Activated B cell treated with CpG ODN at 0.5 μM for 24 hours (primary cell): ENCODE measurements at regions not wholly inside any gene's neighbourhood (a gene's known extent, or its start where the extent isn't known, plus 50 kb on each side); places are given as distances from the start of the nearest gene placed in this dataset.

ENCODE experiments used
- ATAC-seq: fragments of 200-7000 bp; cut with Tn5 transposase; one replicate; pipeline ENCODE4 v1.10.0; 2021; ENCODE audit warnings: low read depth, mild to moderate bottlenecking, moderate library complexity
- CTCF ChIA-PET: fragments of 350-600 bp; sonication (Branson Sonifier 250); formaldehyde crosslinking; loops from one replicate; lab custom pipeline; 2021; ENCODE audit warnings: antibody characterized with exemption; lab: Charles Lee
- POLR2A ChIA-PET: fragments of 350-600 bp; sonication (Branson Sonifier 250); formaldehyde crosslinking; loops from one replicate; lab custom pipeline; 2021; ENCODE audit warnings: antibody characterized with exemption; lab: Charles Lee
- DNase-seq: peaks from one replicate; pipeline ENCODE4 v3.0.0; 2022
- H3K27ac Mint-ChIP-seq: one replicate; pipeline ENCODE4 v1.8.0; 2020; ENCODE audit warnings: mixed read lengths
- H3K27me3 Mint-ChIP-seq: one replicate; pipeline ENCODE4 v1.8.0; 2021; ENCODE audit warnings: mixed read lengths
- H3K36me3 Mint-ChIP-seq: one replicate; pipeline ENCODE4 v1.8.0; 2021; ENCODE audit warnings: low read depth, mixed read lengths
- H3K4me1 Mint-ChIP-seq: one replicate; pipeline ENCODE4 v1.8.0; 2021; ENCODE audit warnings: mixed read lengths
- H3K4me3 Mint-ChIP-seq: one replicate; pipeline ENCODE4 v1.8.0; 2020; ENCODE audit warnings: mild to moderate bottlenecking, mixed read lengths
- H3K9me3 Mint-ChIP-seq: one replicate; pipeline ENCODE4 v1.8.0; 2020; ENCODE audit warnings: mixed read lengths
- CTCF ChIP-seq: fragments of 200-600 bp; IDR thresholded peaks from one replicate; pipeline ENCODE4 v1.8.0; 2022; ENCODE audit warnings: antibody characterized with exemption, mild to moderate bottlenecking
- intact Hi-C: fragments of 100-400 bp; cut with micrococcal nuclease; formaldehyde crosslinking; loops from one replicate; pipeline ENCODE4 v1.15.1; 2024

- no peaks in the 10 kb centered on the region for H3K36me3 Mint-ChIP-seq
- CTCF ChIA-PET: no interaction called here
Observed at GRCh38 chr5:91730026-91730425, 346.9 kb upstream of the ARRDC3 start.

GRCh38 chr5:91727463-91727862 lies 344.3 kb upstream of the ARRDC3 start:
- TF ChIP-seq CTCF: no peak
- peaks cover 2% of the 10 kb centered on the region for H3K9me3 Mint-ChIP-seq
- ATAC-seq (no peak), DNase-seq (no peak)
- CTCF ChIA-PET: no interaction called here
- POLR2A ChIA-PET: no interaction called here
- H3K27me3 Mint-ChIP-seq: no peaks in the 10 kb centered on the region
- H3K27ac Mint-ChIP-seq: no peak overlapping the region
- intact Hi-C loops: no loop called here
- no peaks in the 10 kb centered on the region for H3K36me3 Mint-ChIP-seq
- no peaks in the 10 kb centered on the region for H3K4me1 Mint-ChIP-seq
- no peak overlapping the region for H3K4me3 Mint-ChIP-seq

More at GRCh38 chr5:91730026-91730425, 346.9 kb upstream of the ARRDC3 start:
- ATAC-seq (no peak), DNase-seq (no peak)
- TF ChIP-seq CTCF: no peak
- H3K9me3 Mint-ChIP-seq: peaks cover 2% of the 10 kb centered on the region
- no peak overlapping the region for H3K4me3 Mint-ChIP-seq
- H3K4me1 Mint-ChIP-seq: no peaks in the 10 kb centered on the region
- intact Hi-C loops: no loop called here
- no peaks in the 10 kb centered on the region for H3K27me3 Mint-ChIP-seq
- no peak overlapping the region for H3K27ac Mint-ChIP-seq
- POLR2A ChIA-PET: no interaction called here

GRCh38 chr5:91722736-91723467 lies 339.8 kb upstream of the ARRDC3 start:
- peaks cover 2% of the 10 kb centered on the region for H3K9me3 Mint-ChIP-seq
- H3K27ac Mint-ChIP-seq: no peak overlapping the region
- TF ChIP-seq CTCF: no peak
- no peaks in the 10 kb centered on the region for H3K36me3 Mint-ChIP-seq
- POLR2A ChIA-PET: no interaction called here
- intact Hi-C loops: no loop called here
- no peaks in the 10 kb centered on the region for H3K4me1 Mint-ChIP-seq
- H3K4me3 Mint-ChIP-seq: no peak overlapping the region
- no peaks in the 10 kb centered on the region for H3K27me3 Mint-ChIP-seq
- CTCF ChIA-PET: no interaction called here
- ATAC-seq (no peak), DNase-seq (no peak)

GRCh38 chr5:91712718-91713117 lies 329.6 kb upstream of the ARRDC3 start:
- TF ChIP-seq CTCF: no peak
- POLR2A ChIA-PET: no interaction called here
- CTCF ChIA-PET: no interaction called here
- Mint-ChIP-seq H3K4me1 (no peaks in the 10 kb centered on the region), H3K4me3 (no peak overlapping the region), H3K27me3 (no peaks in the 10 kb centered on the region), H3K27ac (no peak overlapping the region), H3K36me3 (no peaks in the 10 kb centered on the region), H3K9me3 (peaks cover 2% of the 10 kb centered on the region)
- ATAC-seq: no peak
- DNase-seq: no peak
- intact Hi-C loops: no loop called here

GRCh38 chr5:91707521-91707841 lies 324.4 kb upstream of the ARRDC3 start:
- no peaks in the 10 kb centered on the region for H3K27me3 Mint-ChIP-seq
- no peak overlapping the region for H3K27ac Mint-ChIP-seq
- H3K36me3 Mint-ChIP-seq: no peaks in the 10 kb centered on the region
- ATAC-seq (no peak), DNase-seq (no peak)
- CTCF ChIA-PET: no interaction called here
- TF ChIP-seq CTCF: no peak
- POLR2A ChIA-PET: no interaction called here
- H3K4me1 Mint-ChIP-seq: no peaks in the 10 kb centered on the region
- H3K4me3 Mint-ChIP-seq: no peak overlapping the region
- H3K9me3 Mint-ChIP-seq: no peaks in the 10 kb centered on the region
- intact Hi-C loops: no loop called here
